ENCODE measurements at regions not wholly inside any gene's neighbourhood (a gene's known extent, or its start where the extent isn't known, plus 50 kb on each side); places are given as distances from the start of the nearest gene placed in this dataset.

DNA sequence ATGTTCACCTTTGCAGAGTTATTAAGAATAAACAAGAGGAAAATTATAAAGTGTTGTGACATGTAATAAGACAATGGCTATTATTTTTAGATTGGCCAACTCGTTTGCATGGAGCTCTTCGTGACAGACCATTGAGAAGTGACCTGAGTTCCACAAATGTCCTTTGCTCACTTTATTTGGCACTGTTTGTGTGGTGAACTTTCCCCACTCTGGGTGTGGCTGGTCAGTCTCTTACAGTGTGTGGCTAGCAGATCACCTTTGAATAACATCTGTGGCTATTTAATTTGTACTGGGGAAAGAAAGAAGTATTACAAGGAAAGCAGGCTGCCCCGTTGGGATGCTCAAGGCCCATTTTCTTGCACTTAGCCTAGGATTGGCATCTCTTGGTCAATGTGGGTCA is 274.1 kb upstream of the WWC1 start:
- Histone ChIP-seq H3K4me3 (no peak overlapping the region), H3K4me1 (no peaks in the 10 kb centered on the region), H3K9me3 (no peaks in the 10 kb centered on the region), H3K36me3 (no peaks in the 10 kb centered on the region), H3K27me3 (replicated peaks in 1 of 7) (peaks cover 0 to 8% (median 0%) of the 10 kb centered on the region in 7 donors), H3K27ac (no peak overlapping the region)
- intact Hi-C loops (cut with DNase I; ENCODE audit: low total_unique reads), result no loop called here
- DNase-seq, result no peak
- TF ChIP-seq POLR2A (IDR thresholded peaks at IDR 0.05) (no peak), POLR2AphosphoS5 (IDR thresholded peaks at IDR 0.05) (no peak)
- TF ChIP-seq, protein P1, sequence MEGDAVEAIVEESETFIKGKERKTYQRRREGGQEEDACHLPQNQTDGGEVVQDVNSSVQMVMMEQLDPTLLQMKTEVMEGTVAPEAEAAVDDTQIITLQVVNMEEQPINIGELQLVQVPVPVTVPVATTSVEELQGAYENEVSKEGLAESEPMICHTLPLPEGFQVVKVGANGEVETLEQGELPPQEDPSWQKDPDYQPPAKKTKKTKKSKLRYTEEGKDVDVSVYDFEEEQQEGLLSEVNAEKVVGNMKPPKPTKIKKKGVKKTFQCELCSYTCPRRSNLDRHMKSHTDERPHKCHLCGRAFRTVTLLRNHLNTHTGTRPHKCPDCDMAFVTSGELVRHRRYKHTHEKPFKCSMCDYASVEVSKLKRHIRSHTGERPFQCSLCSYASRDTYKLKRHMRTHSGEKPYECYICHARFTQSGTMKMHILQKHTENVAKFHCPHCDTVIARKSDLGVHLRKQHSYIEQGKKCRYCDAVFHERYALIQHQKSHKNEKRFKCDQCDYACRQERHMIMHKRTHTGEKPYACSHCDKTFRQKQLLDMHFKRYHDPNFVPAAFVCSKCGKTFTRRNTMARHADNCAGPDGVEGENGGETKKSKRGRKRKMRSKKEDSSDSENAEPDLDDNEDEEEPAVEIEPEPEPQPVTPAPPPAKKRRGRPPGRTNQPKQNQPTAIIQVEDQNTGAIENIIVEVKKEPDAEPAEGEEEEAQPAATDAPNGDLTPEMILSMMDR (IDR thresholded peaks at IDR 0.05 in 8 of 11, conservative IDR thresholded peaks at IDR 0.05 in 3 of 11), result no peak
- 50 to 72% (median 57%) methylated on average over 3 of the region's 3 CpGs for WGBS, 5 donors

- H3K36me3 ChIP-seq, result no peaks in the 10 kb centered on the region
- intact Hi-C loops (cut with DNase I; ENCODE audit: low total_unique reads), result no loop called here
- no peak overlapping the region for H3K4me3 ChIP-seq
- no peak overlapping the region for H3K27ac ChIP-seq
- H3K4me1 ChIP-seq, result no peaks in the 10 kb centered on the region
- TF ChIP-seq, protein P1 (IDR thresholded peaks at IDR 0.05 in 8 of 11, conservative IDR thresholded peaks at IDR 0.05 in 3 of 11), result no peak
- TF ChIP-seq POLR2A (IDR thresholded peaks at IDR 0.05), result no peak
- no peak for TF ChIP-seq POLR2AphosphoS5 (IDR thresholded peaks at IDR 0.05)
- no peak for DNase-seq
- 85 to 90% (median 89%) methylated on average over 3 of the region's 3 CpGs for WGBS, 5 donors
- H3K9me3 ChIP-seq, result no peaks in the 10 kb centered on the region
- peaks cover 0 to 22% (median 0%) of the 10 kb centered on the region in 7 donors for H3K27me3 ChIP-seq (replicated peaks in 1 of 7)
Measured at GRCh38 chr5:168019143-168019542, 272.3 kb upstream of the WWC1 start.

DNA sequence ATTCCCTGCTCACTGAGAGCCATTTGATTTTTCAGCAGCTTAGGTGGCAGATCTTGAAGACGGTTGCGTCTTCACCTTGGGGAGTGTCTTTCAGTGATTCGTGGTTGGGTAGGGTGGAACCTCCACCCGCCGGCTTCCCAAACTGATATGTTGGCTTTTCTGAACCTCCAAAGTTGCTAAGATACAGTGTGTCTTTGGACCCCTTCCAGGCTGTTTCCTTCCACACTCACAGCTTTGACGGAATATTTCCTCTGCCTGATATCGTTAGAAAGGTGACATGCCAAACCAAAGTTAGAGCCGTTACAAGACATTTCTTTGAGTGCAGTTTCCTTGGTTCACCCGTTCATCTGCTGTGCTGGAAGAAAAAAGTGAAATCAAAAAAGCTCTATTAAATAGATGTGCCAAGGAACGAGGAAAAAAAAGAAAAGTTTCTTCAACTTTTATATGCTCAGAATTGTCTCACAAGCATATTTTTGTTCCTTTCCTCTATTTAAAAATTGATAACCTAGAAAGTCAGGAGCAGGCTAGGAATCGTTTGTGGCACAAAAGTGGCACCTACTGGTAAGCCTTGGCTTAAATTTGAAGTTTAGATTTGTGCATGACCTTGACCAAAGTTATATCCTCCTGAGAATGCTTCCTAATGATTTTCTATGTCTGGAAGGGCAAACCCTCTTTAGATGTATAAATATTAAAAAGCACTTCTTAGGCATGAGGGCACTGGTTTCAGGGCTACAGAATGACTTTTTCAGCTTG is 270.7 kb upstream of the WWC1 start:
- Histone ChIP-seq H3K4me3 (no peak overlapping the region), H3K9me3 (no peaks in the 10 kb centered on the region), H3K4me1 (no peaks in the 10 kb centered on the region), H3K27me3 (replicated peaks in 1 of 7) (peaks cover 0 to 22% (median 0%) of the 10 kb centered on the region in 7 donors), H3K36me3 (no peaks in the 10 kb centered on the region), H3K27ac (no peak overlapping the region)
- DNase-seq, result no peak
- TF ChIP-seq POLR2AphosphoS5 (IDR thresholded peaks at IDR 0.05) (no peak), POLR2A (IDR thresholded peaks at IDR 0.05) (no peak)
- TF ChIP-seq, protein P1 (IDR thresholded peaks at IDR 0.05 in 8 of 11, conservative IDR thresholded peaks at IDR 0.05 in 3 of 11), result no peak
- WGBS, 5 donors, result 19 to 27% (median 23%) methylated on average over 11 of the region's 11 CpGs
- intact Hi-C loops (cut with DNase I; ENCODE audit: low total_unique reads), result no loop called here

- WGBS, 5 donors, result 79 to 90% (median 84%) methylated on average over 16 of the region's 16 CpGs
- DNase-seq, result no peak
Measured at GRCh38 chr5:168022446-168023169, 268.8 kb upstream of the WWC1 start.

More at GRCh38 chr5:168022446-168023169, 268.8 kb upstream of the WWC1 start:
- H3K27ac ChIP-seq, result no peak overlapping the region
- no peaks in the 10 kb centered on the region for H3K9me3 ChIP-seq
- TF ChIP-seq POLR2AphosphoS5 (IDR thresholded peaks at IDR 0.05) (no peak), POLR2A (IDR thresholded peaks at IDR 0.05) (no peak)
- TF ChIP-seq, protein P1 (IDR thresholded peaks at IDR 0.05 in 8 of 11, conservative IDR thresholded peaks at IDR 0.05 in 3 of 11), result no peak
- no peaks in the 10 kb centered on the region for H3K4me1 ChIP-seq
- H3K36me3 ChIP-seq, result no peaks in the 10 kb centered on the region
- H3K4me3 ChIP-seq, result no peak overlapping the region
- intact Hi-C loops (cut with DNase I; ENCODE audit: low total_unique reads), result no loop called here
- peaks cover 0 to 22% (median 0%) of the 10 kb centered on the region in 7 donors for H3K27me3 ChIP-seq (replicated peaks in 1 of 7)
